HG03354 (cell line): ENCODE measurements at regions not wholly inside any gene's neighbourhood (a gene's known extent, or its start where the extent isn't known, plus 50 kb on each side); places are given as distances from the start of the nearest gene placed in this dataset.
"Not testable (repeated sequence)": the region's sequence is repeated elsewhere in the genome, so short reads cannot be mapped to it uniquely, and the experiment has no call there.

Experiments
- ATAC-seq: cut with Tn5 transposase; IDR thresholded peaks from one replicate; pipeline ENCODE4 v1.9.1; 2021; ENCODE audit warnings: mild to moderate bottlenecking; ENCODE audit not compliant: unreplicated experiment, poor library complexity, severe bottlenecking

DNA sequence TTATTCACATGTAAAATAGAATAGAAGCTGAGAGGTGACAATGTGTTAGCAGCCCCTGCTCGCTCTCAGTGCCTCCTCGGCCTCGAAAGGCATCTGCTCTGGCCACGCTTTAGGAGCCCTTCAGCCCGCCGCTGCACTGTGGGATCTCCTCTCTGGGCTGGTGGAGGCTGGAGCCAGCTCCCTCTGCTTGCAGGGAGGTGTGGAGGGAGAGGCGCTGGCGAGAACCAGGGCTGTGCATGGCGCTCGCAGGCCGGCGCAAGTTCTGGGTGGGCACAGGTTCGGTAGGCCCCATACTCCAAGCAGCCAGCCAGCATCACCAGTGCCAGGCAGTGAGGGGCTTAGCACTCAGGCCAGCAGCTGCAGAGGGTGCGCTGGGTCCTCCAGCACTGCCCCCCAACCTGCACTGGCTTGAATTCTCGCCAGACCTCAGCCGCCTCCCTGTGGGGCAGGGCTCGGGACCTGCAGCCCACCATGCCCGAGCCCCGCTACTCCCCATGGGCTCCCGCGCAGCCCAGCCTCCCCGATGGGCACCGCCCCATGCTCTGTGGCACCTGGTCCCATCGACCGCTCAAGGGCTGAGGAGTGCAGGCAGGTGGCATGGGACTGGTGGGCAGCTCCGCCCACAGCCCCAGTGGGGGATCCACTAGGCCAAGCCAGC, 1346.7 kb upstream of the IGFBP7 start:
- no peak for ATAC-seq

DNA sequence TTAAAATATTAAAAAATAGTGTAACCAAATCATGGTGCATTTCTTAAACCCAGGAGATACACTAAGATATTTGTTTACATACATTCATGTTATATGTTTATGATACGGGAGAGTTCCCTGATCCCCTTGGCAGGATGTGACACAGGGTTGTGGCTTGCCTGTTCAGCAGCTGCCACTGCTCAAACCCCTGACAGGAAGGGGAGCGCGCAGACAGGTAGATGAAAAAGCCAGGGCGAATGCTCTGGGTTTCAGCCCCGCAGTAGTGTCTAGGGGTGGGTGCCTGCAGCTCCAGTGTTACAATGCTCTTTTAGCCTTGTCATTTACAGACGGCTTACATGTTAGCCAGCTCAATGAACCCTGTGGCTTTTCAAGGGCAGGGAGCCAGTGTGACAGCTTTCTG, 1343.8 kb upstream of the IGFBP7 start:
- peak; percentile 94 for ATAC-seq

DNA sequence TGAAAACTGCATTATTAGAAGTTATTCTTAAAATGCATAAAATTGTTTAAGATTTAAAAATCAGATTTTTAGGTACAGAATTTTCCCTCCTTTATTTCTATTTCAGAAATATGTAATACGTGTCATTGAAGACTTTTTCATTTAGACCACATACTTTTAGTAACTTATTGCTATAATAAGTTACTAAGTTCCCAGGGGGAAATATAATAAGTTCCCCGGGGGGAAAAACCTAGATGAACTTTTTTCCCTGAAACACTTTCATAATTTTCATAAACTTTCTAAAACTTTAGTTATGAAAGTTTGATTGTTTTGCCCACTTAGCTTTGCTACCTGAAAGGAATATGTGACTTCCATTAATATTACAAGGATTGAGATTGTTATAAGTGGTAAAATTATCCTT, 1341.5 kb upstream of the IGFBP7 start:
- ATAC-seq = no peak

DNA sequence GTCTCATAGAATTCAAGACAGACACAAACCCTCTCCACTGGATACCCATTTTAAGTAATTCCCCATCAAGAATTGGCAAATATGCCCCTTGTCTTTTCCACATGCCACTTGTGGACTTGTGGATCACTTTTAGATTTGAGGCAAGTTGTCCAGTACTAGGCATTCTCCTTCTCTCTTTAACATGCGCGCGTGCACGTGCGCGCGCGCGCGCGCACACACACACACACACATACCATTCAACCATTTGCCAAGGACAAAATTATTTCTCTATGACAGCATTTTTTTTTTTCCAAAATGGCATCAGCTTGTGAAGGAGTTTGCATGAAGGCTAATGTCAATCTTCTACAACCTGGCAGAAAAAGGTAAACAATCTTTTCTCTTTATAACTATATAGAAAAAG, 1325.7 kb upstream of the IGFBP7 start:
- ATAC-seq = no peak

- no peak for ATAC-seq
These were observed 1303.7 kb upstream of the IGFBP7 start for GRCh38 chr4:58413849-58414248.

DNA sequence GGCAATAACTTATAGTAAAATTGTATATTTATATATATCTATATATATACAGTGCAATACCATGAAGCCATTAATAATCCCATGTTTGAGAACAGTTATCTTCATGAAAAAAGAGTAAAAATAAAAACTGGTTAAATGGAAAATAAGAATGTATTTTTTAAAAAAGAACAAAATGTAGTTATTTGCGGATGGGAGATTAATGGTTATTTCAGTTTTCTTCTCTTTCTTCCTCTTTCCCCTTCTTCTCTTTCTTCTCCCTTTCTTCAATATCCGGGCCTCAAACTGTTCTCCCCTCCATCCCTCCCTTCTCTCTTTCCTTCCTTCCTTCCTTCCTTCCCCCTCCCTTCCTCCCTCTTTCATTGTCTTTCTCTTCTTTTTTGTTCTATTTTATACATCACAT, 1301.7 kb upstream of the IGFBP7 start:
- no peak for ATAC-seq

DNA sequence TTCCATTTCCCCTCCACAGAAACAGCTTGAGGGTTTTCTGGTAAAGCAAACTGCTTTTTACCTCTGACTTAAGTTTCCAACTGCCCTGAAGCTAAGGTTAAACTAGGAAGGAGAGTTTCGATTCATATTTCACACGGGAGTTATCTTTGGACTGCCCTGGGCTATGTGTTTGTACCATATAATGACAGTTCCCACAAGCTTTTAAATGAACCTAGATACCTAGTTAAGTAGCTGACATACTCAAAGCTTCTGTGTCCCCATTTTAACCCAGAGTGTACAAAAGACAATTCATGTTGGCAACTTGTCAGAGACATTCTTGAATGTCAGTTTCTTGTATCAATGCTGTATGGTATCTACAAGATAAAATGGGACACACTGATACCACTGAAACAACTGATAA, 1296.6 kb upstream of the IGFBP7 start:
- no peak for ATAC-seq

DNA sequence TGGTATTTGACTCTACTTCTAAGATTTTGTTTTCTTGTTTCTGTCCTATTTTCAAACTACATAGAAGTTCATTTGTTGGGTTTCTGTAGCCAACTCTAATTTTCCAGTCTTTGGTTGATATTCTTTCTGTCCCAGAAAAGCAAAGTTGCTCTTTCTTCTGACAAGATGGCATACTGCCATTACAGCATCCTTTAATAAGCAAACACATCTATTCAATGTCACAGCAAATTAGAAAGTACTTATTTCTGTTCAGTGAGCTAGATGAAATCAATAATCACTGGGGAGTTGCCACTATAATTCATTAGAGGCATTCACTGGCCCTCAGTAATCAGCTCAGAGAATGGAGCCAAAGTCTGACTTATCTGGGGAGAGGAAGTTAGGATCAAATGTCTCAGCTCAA, 1258.0 kb upstream of the IGFBP7 start:
- ATAC-seq = no peak

DNA sequence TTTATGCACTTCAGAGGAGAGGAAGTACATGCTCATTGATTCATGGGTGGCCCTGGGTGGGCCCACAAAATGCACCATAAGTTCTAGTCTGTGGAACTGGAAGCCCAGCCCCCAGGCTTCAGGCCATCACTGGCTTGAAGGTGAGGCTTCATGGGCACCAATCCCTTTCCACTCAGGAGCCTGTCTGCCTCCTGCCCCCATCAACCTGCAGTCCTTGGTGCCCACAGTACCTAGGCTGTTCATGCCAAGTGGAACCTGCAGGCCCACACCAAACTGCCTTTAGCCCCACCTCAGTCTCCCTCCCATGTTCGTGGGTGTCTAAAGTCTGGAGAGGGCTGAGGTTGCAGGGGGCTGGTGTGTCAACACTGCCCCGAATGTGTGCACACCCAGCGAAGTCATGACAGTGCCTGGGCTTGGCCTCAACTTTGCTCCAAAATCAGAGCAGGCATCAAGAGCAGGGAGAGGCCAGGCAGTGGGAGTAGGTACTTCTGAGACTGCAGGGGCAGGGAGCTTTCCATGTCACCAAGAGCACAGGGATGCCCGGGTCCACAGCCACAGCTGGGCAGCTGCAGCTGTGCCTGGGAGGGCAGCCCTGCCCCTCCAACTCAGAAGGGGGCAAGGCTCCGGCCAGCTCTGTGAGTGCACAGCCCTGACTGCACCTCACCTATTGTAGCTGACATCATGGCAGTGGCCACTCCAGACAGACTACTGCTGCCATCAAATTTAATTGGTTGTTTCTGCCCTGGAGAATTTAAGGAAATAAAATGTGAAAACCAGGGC, 1250.4 kb upstream of the IGFBP7 start:
- ATAC-seq = no peak

- ATAC-seq = no peak
These were observed 1249.4 kb upstream of the IGFBP7 start for GRCh38 chr4:58359590-58359989.

DNA sequence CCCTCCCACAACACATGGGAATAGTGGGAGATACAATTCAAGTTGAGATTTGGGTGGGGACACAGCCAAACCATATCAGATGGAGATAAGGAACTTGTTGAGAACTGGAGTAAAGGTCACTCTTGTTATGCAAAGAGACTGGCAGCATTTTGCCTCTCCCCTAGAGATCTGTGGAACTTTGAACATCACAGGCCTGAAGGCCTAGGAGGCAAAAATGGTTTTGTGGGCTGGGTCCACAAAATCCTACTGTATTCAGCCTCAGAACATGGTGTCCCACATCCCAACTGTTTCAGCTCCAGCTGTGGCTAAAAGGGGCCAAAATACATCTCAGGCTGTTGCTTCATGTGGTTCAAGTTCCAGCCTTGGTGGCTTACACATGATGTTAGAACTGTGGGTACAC, 1247.8 kb upstream of the IGFBP7 start:
- ATAC-seq = no peak

- ATAC-seq = no peak
These were observed 1214.9 kb upstream of the IGFBP7 start for GRCh38 chr4:58325070-58325469.

GRCh38 chr4:58313444-58313843, 1203.3 kb upstream of the IGFBP7 start:
- no peak for ATAC-seq

DNA sequence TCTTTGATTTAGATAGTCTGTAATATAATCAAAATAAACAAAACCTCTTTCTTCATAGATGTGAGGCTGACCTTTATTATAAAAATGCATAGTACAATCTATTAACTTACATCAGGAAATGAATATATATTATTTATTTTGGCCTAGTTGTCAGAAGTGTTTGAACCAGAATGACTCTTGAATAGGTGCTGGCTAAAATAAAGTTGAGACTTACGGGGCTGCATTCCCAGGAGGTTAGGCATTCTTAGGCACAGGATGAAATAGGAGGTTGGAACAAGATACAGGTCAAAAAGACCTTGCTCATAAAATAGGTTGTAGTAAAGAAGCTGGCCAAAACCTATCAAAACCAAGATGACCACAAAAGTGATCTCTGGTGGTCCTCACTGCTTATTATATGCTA, 1193.3 kb upstream of the IGFBP7 start:
- ATAC-seq = no peak

DNA sequence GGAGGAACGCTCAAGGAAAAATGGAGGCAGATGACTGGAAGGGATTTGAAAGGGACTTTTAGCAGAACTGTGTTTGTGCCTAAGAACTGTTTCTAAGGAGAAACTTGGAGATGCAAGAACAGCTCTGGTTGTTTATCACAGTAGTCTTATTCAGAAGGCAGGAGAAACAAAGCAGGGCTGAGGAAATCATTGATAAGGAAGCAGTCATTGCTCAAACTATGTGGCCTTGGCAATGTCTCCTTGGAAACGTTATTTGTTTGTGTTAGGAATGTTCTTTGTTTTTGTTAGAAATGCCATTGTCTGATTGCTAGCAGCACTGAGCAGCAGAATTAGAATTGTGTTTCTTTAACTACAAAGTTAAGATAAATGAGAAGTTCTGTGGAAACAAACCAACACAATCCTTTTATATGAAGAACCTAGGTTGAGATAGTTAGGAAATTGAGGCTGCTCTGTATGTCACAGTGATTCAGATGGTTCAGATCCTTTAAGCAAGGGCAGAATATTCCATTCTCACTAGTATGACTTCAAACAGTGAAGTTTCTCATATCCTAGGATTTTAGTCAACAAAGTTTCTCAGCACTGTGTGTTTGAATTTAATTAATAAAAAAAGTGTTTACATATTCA, 1191.3 kb upstream of the IGFBP7 start:
- no peak for ATAC-seq

DNA sequence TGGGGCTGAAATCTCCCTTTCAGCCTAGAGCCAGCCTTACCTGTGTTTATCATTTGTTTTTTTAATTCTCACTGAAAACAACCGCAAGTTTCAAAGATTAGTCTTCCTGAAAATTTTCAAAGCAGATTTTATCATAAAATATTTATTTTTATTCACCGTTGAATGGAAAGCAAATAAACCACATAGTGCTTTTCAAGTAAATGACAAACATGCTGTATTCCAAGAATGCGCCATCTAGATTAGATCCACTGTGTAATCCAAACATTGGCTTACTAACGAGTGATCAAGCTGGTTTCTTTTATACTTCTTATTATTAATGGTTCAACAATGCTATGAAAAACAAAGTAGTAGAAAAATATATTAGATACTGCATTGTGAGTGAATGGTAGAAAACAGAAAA, 1176.2 kb upstream of the IGFBP7 start:
- no peak for ATAC-seq

GRCh38 chr4:58280928-58281327, 1170.7 kb upstream of the IGFBP7 start:
- not testable (repeated sequence) for ATAC-seq

DNA sequence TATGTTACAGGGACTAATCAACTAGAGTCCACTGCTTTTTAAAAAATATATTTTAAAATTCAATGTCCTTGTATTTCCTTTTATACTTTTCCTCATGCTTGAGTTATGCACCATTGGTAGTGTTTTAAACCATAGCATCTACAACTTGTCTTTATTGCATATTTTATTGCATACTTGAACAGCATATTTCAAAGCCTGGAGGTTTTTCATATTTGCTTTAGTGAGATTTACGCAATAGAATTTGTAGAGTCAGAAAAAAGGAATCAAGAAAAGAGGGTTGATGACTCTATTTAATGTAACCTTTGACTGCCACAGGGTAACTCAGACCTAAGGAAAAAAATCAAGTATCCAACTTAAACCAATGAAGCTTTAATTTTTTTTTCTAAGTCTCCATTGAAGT, 1165.7 kb upstream of the IGFBP7 start:
- ATAC-seq = no peak

DNA sequence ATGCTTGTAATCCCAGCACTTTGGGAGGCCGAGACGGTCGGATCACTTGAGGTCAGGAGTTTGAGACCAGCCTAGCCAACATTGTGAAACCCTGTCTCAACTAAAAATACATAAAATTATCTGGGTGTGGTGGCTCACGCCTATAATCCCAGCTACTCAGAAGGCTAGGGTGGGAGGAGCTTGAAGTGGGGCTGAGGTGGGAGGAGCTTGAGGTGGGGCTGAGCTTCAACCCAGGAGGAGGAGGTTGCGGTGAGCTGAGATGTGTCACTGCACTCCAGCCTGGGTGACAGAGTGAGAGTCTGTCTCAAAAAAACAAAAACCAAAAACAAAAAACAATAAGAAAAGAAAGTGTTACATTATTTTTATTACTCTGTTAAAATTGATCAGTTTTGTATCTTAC, 1164.4 kb upstream of the IGFBP7 start:
- no peak for ATAC-seq

GRCh38 chr4:58272311-58272710, 1162.1 kb upstream of the IGFBP7 start:
- ATAC-seq = no peak

DNA sequence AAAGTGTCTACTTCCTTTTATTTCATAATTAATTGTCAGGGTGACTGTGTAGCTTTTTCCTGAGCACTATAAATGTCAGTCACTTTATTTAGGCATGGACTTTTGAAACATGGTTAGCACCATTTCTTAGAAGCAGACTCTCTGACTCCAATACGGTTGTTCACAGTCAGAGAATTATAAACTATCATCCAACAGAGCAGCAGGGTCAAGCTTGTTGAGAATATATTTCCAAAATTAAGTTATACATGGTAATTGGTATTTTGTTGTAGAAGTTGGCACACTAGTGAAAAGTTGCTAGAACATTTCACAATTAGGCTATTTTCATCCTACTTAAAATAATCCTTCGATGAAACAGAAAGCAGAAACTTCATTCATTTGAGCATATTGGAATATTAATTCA, 1155.5 kb upstream of the IGFBP7 start:
- no peak for ATAC-seq
